ENCODE measurements at regions not wholly inside any gene's neighbourhood (a gene's known extent, or its start where the extent isn't known, plus 50 kb on each side); places are given as distances from the start of the nearest gene placed in this dataset.

DNA sequence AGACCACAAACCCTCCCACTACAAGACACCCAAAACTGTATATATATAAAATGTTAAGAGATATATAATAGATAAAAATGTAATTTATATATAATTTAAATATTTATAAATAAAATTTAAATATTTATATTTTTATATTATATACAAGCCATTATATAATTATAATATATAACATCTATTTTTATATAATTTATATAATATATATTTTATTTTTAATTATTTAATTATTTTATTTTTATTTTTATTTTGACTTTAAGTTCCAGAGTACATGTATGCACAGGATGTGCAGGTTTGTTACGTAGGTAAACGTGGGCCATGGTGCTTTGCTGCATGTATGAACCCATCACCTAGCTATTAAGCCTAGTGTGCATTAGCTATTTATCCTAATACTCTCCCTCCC is 1090.2 kb downstream of the NXPH1 start:
- TF ChIP-seq CTCF (IDR thresholded peaks at IDR 0.05) (no peak), EZH2 (IDR thresholded peaks at IDR 0.05) (no peak), EZH2phosphoT487 (IDR thresholded peaks at IDR 0.05) (no peak)
